ENCODE measurements at regions not wholly inside any gene's neighbourhood (a gene's known extent, or its start where the extent isn't known, plus 50 kb on each side); places are given as distances from the start of the nearest gene placed in this dataset.

DNA sequence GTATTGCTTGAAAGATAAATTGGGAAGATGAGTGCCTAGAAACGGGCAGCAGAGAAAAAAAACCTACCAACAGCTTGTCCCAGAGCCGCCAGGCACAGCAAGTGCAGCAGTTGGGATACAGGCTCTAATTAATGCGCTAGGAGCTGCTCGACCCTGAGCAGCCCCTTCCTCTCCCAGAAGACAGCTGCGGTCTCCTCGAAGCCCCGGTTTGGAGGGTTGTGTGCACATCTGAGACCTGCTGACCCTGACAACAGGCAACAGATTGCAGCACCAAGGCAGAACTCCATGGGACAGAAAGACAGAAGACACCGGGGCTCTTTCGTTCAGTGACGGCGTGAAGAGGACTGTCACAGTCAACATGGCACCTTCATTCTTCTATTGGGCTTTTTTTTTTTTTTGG, 101.4 kb downstream of the TSEN15 start:
- ATAC-seq: no peak
- TF ChIP-seq, protein P1, sequence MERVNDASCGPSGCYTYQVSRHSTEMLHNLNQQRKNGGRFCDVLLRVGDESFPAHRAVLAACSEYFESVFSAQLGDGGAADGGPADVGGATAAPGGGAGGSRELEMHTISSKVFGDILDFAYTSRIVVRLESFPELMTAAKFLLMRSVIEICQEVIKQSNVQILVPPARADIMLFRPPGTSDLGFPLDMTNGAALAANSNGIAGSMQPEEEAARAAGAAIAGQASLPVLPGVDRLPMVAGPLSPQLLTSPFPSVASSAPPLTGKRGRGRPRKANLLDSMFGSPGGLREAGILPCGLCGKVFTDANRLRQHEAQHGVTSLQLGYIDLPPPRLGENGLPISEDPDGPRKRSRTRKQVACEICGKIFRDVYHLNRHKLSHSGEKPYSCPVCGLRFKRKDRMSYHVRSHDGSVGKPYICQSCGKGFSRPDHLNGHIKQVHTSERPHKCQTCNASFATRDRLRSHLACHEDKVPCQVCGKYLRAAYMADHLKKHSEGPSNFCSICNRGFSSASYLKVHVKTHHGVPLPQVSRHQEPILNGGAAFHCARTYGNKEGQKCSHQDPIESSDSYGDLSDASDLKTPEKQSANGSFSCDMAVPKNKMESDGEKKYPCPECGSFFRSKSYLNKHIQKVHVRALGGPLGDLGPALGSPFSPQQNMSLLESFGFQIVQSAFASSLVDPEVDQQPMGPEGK (CRISPR knock-in tag; IDR thresholded peaks at IDR 0.05; ENCODE audit: borderline replicate concordance): no peak
- no peak for TF ChIP-seq ZNF565 (CRISPR knock-in tag; conservative IDR thresholded peaks at IDR 0.05; ENCODE audit: low read depth)

DNA sequence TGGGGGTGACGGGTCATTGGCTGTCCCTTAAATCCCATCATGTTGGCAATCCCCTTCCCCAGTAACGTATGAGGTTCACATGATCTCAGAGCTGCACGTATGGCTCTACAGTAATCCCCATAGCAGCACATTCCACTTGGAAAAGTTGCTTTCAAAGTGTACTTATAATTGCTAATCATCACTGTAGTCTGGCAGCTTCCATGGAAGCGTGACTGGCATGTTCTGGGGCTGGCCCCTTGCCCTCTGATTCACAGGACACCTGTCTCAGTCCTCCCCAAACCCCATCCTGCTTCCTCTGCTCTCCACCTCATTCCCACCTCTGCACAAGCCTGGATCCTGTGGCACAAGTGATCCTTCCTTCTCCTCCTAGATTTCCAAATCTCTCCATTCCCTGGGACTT, 102.2 kb downstream of the TSEN15 start:
- TF ChIP-seq ARNTL (CRISPR knock-in tag; IDR thresholded peaks at IDR 0.05; ENCODE audit: borderline replicate concordance, low read depth): no peak
- no peak for TF ChIP-seq ZC3H10 (CRISPR knock-in tag; IDR thresholded peaks at IDR 0.05)
- no peak for ATAC-seq

DNA sequence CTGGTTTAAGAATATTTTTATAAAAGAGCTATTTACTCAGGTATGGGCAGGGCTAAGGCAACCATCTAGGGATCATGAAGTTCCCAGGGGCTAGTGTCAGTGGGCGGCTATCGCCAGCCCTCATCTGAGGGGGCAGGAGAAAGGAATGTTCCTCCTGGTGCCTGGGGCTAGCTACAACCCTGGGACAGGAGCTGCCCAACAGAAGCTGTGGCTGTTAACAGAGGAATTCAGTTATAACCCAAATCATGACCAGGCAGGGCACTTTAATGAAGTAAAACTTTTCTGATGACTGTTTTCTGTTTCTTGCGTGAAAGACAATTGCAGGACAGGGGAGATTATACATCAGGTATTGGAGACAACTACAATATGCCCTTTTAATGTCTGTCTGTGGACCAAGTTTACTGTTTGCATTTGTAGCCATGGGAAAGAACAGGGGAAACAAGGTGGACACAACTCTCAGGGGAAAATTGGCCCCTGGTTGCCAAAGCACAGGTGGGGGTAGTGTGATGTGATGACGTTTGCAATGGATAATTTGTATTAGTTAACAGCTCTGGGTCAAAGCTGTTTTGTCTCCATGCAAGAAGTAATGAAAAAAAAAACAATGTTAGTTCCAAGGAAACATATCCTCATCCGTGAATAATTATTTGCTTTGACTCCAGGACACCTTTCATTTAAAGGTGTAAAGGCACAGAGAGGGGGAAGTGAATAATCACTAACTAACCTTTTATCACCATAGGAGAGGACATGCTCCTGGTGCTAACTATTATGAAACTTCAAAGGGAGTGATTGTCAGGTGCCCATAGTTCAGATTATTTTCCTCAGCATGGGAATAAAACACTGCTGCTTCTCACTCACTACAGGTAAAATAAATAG, 105.2 kb downstream of the TSEN15 start:
- TF ChIP-seq, protein P1 (CRISPR knock-in tag; IDR thresholded peaks at IDR 0.05; ENCODE audit: borderline replicate concordance): no peak
- TF ChIP-seq ZNF565 (CRISPR knock-in tag; conservative IDR thresholded peaks at IDR 0.05; ENCODE audit: low read depth) (no peak), ZFP30 (CRISPR knock-in tag; IDR thresholded peaks at IDR 0.05) (no peak), TCF4 (CRISPR knock-in tag; IDR thresholded peaks at IDR 0.05; ENCODE audit: borderline replicate concordance) (no peak), CSDC2 (CRISPR knock-in tag; IDR thresholded peaks at IDR 0.05) (no peak), ZFP3 (CRISPR knock-in tag; IDR thresholded peaks at IDR 0.05) (no peak), ISL1 (CRISPR knock-in tag; IDR thresholded peaks at IDR 0.05) (no peak), PPARA (CRISPR knock-in tag; IDR thresholded peaks at IDR 0.05; ENCODE audit: borderline replicate concordance) (no peak), RARB (CRISPR knock-in tag; IDR thresholded peaks at IDR 0.05) (no peak), ZC3H10 (CRISPR knock-in tag; IDR thresholded peaks at IDR 0.05) (no peak), ZNF70 (CRISPR knock-in tag; IDR thresholded peaks at IDR 0.05) (no peak), ARNTL (CRISPR knock-in tag; IDR thresholded peaks at IDR 0.05; ENCODE audit: borderline replicate concordance, low read depth) (no peak), ZNF8 (CRISPR knock-in tag; IDR thresholded peaks at IDR 0.05) (no peak), BACH2 (CRISPR knock-in tag; IDR thresholded peaks at IDR 0.05; ENCODE audit: borderline replicate concordance) (no peak), TOX (CRISPR knock-in tag; IDR thresholded peaks at IDR 0.05; ENCODE audit: borderline replicate concordance) (no peak), OSR1 (CRISPR knock-in tag; IDR thresholded peaks at IDR 0.05) (no peak)
- TF ChIP-seq, protein P2, sequence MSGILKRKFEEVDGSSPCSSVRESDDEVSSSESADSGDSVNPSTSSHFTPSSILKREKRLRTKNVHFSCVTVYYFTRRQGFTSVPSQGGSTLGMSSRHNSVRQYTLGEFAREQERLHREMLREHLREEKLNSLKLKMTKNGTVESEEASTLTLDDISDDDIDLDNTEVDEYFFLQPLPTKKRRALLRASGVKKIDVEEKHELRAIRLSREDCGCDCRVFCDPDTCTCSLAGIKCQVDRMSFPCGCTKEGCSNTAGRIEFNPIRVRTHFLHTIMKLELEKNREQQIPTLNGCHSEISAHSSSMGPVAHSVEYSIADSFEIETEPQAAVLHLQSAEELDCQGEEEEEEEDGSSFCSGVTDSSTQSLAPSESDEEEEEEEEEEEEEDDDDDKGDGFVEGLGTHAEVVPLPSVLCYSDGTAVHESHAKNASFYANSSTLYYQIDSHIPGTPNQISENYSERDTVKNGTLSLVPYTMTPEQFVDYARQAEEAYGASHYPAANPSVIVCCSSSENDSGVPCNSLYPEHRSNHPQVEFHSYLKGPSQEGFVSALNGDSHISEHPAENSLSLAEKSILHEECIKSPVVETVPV (CRISPR knock-in tag; IDR thresholded peaks at IDR 0.05): no peak
- TF ChIP-seq, protein P3, sequence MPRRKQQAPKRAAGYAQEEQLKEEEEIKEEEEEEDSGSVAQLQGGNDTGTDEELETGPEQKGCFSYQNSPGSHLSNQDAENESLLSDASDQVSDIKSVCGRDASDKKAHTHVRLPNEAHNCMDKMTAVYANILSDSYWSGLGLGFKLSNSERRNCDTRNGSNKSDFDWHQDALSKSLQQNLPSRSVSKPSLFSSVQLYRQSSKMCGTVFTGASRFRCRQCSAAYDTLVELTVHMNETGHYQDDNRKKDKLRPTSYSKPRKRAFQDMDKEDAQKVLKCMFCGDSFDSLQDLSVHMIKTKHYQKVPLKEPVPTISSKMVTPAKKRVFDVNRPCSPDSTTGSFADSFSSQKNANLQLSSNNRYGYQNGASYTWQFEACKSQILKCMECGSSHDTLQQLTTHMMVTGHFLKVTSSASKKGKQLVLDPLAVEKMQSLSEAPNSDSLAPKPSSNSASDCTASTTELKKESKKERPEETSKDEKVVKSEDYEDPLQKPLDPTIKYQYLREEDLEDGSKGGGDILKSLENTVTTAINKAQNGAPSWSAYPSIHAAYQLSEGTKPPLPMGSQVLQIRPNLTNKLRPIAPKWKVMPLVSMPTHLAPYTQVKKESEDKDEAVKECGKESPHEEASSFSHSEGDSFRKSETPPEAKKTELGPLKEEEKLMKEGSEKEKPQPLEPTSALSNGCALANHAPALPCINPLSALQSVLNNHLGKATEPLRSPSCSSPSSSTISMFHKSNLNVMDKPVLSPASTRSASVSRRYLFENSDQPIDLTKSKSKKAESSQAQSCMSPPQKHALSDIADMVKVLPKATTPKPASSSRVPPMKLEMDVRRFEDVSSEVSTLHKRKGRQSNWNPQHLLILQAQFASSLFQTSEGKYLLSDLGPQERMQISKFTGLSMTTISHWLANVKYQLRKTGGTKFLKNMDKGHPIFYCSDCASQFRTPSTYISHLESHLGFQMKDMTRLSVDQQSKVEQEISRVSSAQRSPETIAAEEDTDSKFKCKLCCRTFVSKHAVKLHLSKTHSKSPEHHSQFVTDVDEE (CRISPR knock-in tag; IDR thresholded peaks at IDR 0.05): no peak
- TF ChIP-seq, protein P4, sequence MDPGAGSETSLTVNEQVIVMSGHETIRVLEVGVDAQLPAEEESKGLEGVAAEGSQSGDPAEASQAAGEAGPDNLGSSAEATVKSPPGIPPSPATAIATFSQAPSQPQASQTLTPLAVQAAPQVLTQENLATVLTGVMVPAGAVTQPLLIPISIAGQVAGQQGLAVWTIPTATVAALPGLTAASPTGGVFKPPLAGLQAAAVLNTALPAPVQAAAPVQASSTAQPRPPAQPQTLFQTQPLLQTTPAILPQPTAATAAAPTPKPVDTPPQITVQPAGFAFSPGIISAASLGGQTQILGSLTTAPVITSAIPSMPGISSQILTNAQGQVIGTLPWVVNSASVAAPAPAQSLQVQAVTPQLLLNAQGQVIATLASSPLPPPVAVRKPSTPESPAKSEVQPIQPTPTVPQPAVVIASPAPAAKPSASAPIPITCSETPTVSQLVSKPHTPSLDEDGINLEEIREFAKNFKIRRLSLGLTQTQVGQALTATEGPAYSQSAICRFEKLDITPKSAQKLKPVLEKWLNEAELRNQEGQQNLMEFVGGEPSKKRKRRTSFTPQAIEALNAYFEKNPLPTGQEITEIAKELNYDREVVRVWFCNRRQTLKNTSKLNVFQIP (CRISPR knock-in tag; IDR thresholded peaks at IDR 0.05; ENCODE audit: borderline replicate concordance, low read depth): no peak
- no peak for ATAC-seq

All from SK-N-SH treated with all-trans-retinoic acid at 6 μM for 48 hours (cell line).